Tibial artery (tissue), 4 donors: ENCODE measurements at regions not wholly inside any gene's neighbourhood (a gene's known extent, or its start where the extent isn't known, plus 50 kb on each side); places are given as distances from the start of the nearest gene placed in this dataset.

Experiments used
- DNase-seq, 2 donors: peaks; one replicate each; pipeline ENCODE4 v3.0.0-alpha.2; 2019
- H3K27ac ChIP-seq, 2 donors: fragments of 200-600 bp; sonication (generic) in 1 of 2; 1 replicate in 1 of 2; 2 replicates in 1 of 2; pipeline ENCODE4 v1.5.1; 2018 to 2019; ENCODE audit warnings: mild to moderate bottlenecking in 1 of 2
- H3K27me3 ChIP-seq, 2 donors: fragments of 200-600 bp; sonication (generic) in 1 of 2; one replicate each; pipeline versions ENCODE4 v1.5.1 to v1.6.0; 2016 to 2019
- H3K36me3 ChIP-seq, 3 donors: fragments of 200-600 bp; sonication (generic) in 2 of 3; one replicate each; pipeline ENCODE4 v1.5.1; 2016 to 2019; ENCODE audit warnings: mild to moderate bottlenecking in 2 of 3
- H3K4me1 ChIP-seq, 4 donors: fragments of 200-600 bp; sonication (generic) in 2 of 4; 1 replicate in 3 of 4; 2 replicates in 1 of 4; pipeline ENCODE4 v1.5.1; 2016 to 2019
- H3K4me3 ChIP-seq, 2 donors: fragments of 200-600 bp; sonication (generic) in 1 of 2; 1 replicate in 1 of 2; 2 replicates in 1 of 2; pipeline ENCODE4 v1.5.1; 2018 to 2019; ENCODE audit warnings: mild to moderate bottlenecking in 2 of 2
- H3K9me3 ChIP-seq, 3 donors: fragments of 200-600 bp; sonication (generic) in 1 of 3; one replicate each; pipeline ENCODE4 v1.5.1; 2016 to 2019
- intact Hi-C: fragments of 100-400 bp; cut with DNase I; formaldehyde crosslinking; loops from one replicate; pipeline ENCODE4 v1.15.0; 2023; ENCODE audit warnings: low total_unique reads
- TF ChIP-seq, protein P1 (sequence below), 2 experiments: fragments of 200-600 bp in 1 of 2; fragments of 450-650 bp in 1 of 2; IDR thresholded peaks; one replicate each; pipeline ENCODE4 v1.5.1; 2017 to 2019; ENCODE audit warnings: antibody characterized with exemption in 2 of 2, mild to moderate bottlenecking in 1 of 2, moderate library complexity in 1 of 2

GRCh38 chr16:51685498-51685897, 534.4 kb upstream of the SALL1 start:
- no peak for DNase-seq
- H3K4me3 ChIP-seq, result no peak overlapping the region
- no peaks in the 10 kb centered on the region for H3K36me3 ChIP-seq
- no peaks in the 10 kb centered on the region for H3K4me1 ChIP-seq
- no peak overlapping the region for H3K27ac ChIP-seq
- TF ChIP-seq, protein P1, sequence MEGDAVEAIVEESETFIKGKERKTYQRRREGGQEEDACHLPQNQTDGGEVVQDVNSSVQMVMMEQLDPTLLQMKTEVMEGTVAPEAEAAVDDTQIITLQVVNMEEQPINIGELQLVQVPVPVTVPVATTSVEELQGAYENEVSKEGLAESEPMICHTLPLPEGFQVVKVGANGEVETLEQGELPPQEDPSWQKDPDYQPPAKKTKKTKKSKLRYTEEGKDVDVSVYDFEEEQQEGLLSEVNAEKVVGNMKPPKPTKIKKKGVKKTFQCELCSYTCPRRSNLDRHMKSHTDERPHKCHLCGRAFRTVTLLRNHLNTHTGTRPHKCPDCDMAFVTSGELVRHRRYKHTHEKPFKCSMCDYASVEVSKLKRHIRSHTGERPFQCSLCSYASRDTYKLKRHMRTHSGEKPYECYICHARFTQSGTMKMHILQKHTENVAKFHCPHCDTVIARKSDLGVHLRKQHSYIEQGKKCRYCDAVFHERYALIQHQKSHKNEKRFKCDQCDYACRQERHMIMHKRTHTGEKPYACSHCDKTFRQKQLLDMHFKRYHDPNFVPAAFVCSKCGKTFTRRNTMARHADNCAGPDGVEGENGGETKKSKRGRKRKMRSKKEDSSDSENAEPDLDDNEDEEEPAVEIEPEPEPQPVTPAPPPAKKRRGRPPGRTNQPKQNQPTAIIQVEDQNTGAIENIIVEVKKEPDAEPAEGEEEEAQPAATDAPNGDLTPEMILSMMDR (IDR thresholded peaks at IDR 0.05), result no peak
- H3K9me3 ChIP-seq, result no peaks in the 10 kb centered on the region
- no peaks in the 10 kb centered on the region for H3K27me3 ChIP-seq
- intact Hi-C loops, result no loop called here

- H3K9me3 ChIP-seq, result no peaks in the 10 kb centered on the region
- no peaks in the 10 kb centered on the region for H3K36me3 ChIP-seq
- H3K27ac ChIP-seq, result no peak overlapping the region
- no peaks in the 10 kb centered on the region for H3K4me1 ChIP-seq
- H3K4me3 ChIP-seq, result no peak overlapping the region
- no peaks in the 10 kb centered on the region for H3K27me3 ChIP-seq
- TF ChIP-seq, protein P1 (IDR thresholded peaks at IDR 0.05), result no peak
- intact Hi-C loops, result no loop called here
- no peak for DNase-seq
Measured at GRCh38 chr16:51683882-51684281, 532.8 kb upstream of the SALL1 start.

DNA sequence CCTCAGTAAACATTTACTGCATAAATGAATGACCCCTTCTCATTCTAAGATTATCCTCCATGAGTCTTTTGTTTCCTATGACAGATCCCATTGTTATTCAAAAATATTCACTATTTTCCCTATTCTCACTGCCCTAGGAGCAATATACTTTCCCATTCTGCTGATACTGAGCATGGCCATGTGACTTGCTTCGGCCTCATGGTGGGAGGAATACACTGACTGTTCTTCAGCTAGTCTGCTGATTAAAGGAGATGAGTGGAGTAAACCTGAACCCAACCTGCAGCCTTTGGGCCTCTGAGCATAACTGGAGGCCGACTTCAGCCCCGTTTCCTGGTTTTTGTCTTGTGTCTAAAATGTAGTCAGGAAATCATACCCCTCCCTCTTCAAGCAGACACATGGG, 531.8 kb upstream of the SALL1 start:
- Histone ChIP-seq H3K4me1 (no peaks in the 10 kb centered on the region), H3K9me3 (no peaks in the 10 kb centered on the region), H3K27me3 (no peaks in the 10 kb centered on the region), H3K27ac (no peak overlapping the region), H3K4me3 (no peak overlapping the region), H3K36me3 (no peaks in the 10 kb centered on the region)
- TF ChIP-seq, protein P1 (IDR thresholded peaks at IDR 0.05), result no peak
- DNase-seq, result no peak
- intact Hi-C loops, result no loop called here

- no peak overlapping the region for H3K4me3 ChIP-seq
- H3K9me3 ChIP-seq, result no peaks in the 10 kb centered on the region
- intact Hi-C loops, result no loop called here
- TF ChIP-seq, protein P1 (IDR thresholded peaks at IDR 0.05), result no peak
- no peaks in the 10 kb centered on the region for H3K4me1 ChIP-seq
- H3K36me3 ChIP-seq, result no peaks in the 10 kb centered on the region
- no peak for DNase-seq
- H3K27me3 ChIP-seq, result no peaks in the 10 kb centered on the region
- no peak overlapping the region for H3K27ac ChIP-seq
Measured at GRCh38 chr16:51674615-51675014, 523.5 kb upstream of the SALL1 start.

DNA sequence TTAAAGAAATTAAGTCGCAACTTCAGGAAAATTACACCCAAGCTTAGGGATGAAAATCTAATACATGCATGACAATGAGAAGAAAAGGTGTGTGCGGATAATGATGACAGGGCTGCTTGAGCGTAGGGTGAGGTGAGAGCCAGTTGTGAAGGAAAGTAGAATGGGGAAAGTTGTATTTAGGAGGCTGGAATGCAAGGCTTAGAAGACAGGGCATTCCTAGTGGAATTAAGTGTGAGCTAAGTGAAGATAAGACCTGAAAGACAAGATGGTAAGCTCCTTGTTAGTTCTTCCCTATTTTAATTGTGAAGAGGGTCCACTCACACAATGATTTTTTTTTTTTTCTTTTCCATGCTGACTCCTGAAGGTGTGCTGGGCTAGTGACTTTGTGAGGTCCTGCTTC, 519.5 kb upstream of the SALL1 start:
- H3K4me1 ChIP-seq, result no peaks in the 10 kb centered on the region
- TF ChIP-seq, protein P1 (IDR thresholded peaks at IDR 0.05), result no peak
- intact Hi-C loops, result no loop called here
- DNase-seq, result no peak
- H3K4me3 ChIP-seq, result no peak overlapping the region
- no peaks in the 10 kb centered on the region for H3K9me3 ChIP-seq
- H3K27me3 ChIP-seq, result no peaks in the 10 kb centered on the region
- H3K27ac ChIP-seq, result no peak overlapping the region
- H3K36me3 ChIP-seq, result no peaks in the 10 kb centered on the region

- H3K36me3 ChIP-seq, result no peaks in the 10 kb centered on the region
- H3K4me1 ChIP-seq, result no peaks in the 10 kb centered on the region
- no peak overlapping the region for H3K27ac ChIP-seq
- no peaks in the 10 kb centered on the region for H3K27me3 ChIP-seq
- no peak for DNase-seq
- no peak overlapping the region for H3K4me3 ChIP-seq
- TF ChIP-seq, protein P1 (IDR thresholded peaks at IDR 0.05), result no peak
- H3K9me3 ChIP-seq, result no peaks in the 10 kb centered on the region
- intact Hi-C loops, result no loop called here
Measured at GRCh38 chr16:51666821-51667220, 515.8 kb upstream of the SALL1 start.
